ENCODE measurements at regions not wholly inside any gene's neighbourhood (a gene's known extent, or its start where the extent isn't known, plus 50 kb on each side); places are given as distances from the start of the nearest gene placed in this dataset.
"Not testable (repeated sequence)": the region's sequence is repeated elsewhere in the genome, so short reads cannot be mapped to it uniquely, and the experiment has no call there.

GRCh38 chr17:70374496-70374895 lies 205.2 kb downstream of the KCNJ2 start:
- no peak for DNase-seq (ENCODE audit: low spot score)

- DNase-seq (ENCODE audit: low spot score), result no peak
Observed at GRCh38 chr17:70375406-70375805, 206.1 kb downstream of the KCNJ2 start.

GRCh38 chr17:70375813-70376770 lies 206.8 kb downstream of the KCNJ2 start:
- no peak for DNase-seq (ENCODE audit: low spot score)

- no peak for DNase-seq (ENCODE audit: low spot score)
Observed at GRCh38 chr17:70377654-70378053, 208.3 kb downstream of the KCNJ2 start.

- no peak for DNase-seq (ENCODE audit: low spot score)
Observed at GRCh38 chr17:70378076-70378475, 208.7 kb downstream of the KCNJ2 start.

- DNase-seq (ENCODE audit: low spot score), result no peak
Observed at GRCh38 chr17:70379945-70380344, 210.6 kb downstream of the KCNJ2 start.

GRCh38 chr17:70381916-70382315 lies 212.6 kb downstream of the KCNJ2 start:
- DNase-seq (ENCODE audit: low spot score), result not testable (repeated sequence)

GRCh38 chr17:70388326-70388725 lies 219.0 kb downstream of the KCNJ2 start:
- DNase-seq (ENCODE audit: low spot score), result no peak

GRCh38 chr17:70389232-70389757 lies 220.0 kb downstream of the KCNJ2 start:
- DNase-seq (ENCODE audit: low spot score), result not testable (repeated sequence)

- DNase-seq (ENCODE audit: low spot score), result no peak
Observed at GRCh38 chr17:70390049-70390448, 220.7 kb downstream of the KCNJ2 start.

GRCh38 chr17:70394473-70395232 lies 225.3 kb downstream of the KCNJ2 start:
- no peak for DNase-seq (ENCODE audit: low spot score)

GRCh38 chr17:70405492-70406220 lies 236.3 kb downstream of the KCNJ2 start:
- DNase-seq (ENCODE audit: low spot score), result peak; percentile 19

GRCh38 chr17:70407506-70407905 lies 238.2 kb downstream of the KCNJ2 start:
- DNase-seq (ENCODE audit: low spot score), result no peak

GRCh38 chr17:70408768-70409167 lies 239.4 kb downstream of the KCNJ2 start:
- DNase-seq (ENCODE audit: low spot score), result no peak

- no peak for DNase-seq (ENCODE audit: low spot score)
Observed at GRCh38 chr17:70414300-70414699, 245.0 kb downstream of the KCNJ2 start.

- no peak for DNase-seq (ENCODE audit: low spot score)
Observed at GRCh38 chr17:70420861-70421445, 251.6 kb downstream of the KCNJ2 start.

GRCh38 chr17:70422862-70423261 lies 253.5 kb downstream of the KCNJ2 start:
- no peak for DNase-seq (ENCODE audit: low spot score)

- DNase-seq (ENCODE audit: low spot score), result no peak
Observed at GRCh38 chr17:70423562-70423961, 254.2 kb downstream of the KCNJ2 start.

GRCh38 chr17:70426752-70427151 lies 257.4 kb downstream of the KCNJ2 start:
- no peak for DNase-seq (ENCODE audit: low spot score)

GRCh38 chr17:70434536-70435490 lies 265.5 kb downstream of the KCNJ2 start:
- no peak for DNase-seq (ENCODE audit: low spot score)
